ENCODE measurements at regions not wholly inside any gene's neighbourhood (a gene's known extent, or its start where the extent isn't known, plus 50 kb on each side); places are given as distances from the start of the nearest gene placed in this dataset.
"Not testable (repeated sequence)": the region's sequence is repeated elsewhere in the genome, so short reads cannot be mapped to it uniquely, and the experiment has no call there.

DNA sequence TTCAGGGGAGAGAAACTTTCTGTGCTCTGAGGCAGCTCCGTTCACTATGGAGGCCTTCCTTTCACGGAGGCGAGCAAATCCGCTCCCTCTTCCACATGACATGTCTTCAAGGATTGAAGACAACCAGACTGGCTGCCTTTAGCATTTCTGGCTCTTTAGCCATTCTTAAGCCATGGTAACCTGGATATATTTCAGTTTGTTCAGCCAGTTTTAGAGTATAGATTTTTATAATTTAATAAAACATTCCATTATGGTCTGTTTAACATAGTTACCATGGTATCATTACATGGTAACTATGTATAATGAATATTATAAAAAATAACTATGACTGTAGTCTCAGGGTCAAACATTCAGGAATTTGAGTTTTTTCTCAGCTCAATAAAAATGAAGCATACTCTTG lies 54.2 kb upstream of the NFIA start:
- no peak for DNase-seq (ENCODE audit: low spot score)

DNA sequence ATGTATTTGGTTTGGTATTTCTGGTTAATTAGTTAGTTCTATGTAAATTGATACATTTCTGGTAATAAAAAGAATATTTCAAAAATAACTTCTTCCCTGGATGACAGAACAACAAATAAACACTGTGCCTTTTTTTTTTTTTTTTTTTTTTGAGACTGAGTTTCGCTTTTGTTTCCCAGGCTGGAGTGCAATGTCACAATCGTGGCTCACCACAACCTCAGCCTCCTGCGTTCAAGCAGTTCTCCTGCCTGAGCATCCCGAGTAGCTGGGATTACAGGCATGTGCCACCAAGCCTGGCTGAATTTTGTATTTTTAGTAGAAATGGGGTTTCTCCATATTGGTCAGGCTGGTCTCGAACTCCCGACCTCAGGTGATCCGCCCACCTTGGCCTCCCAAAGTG lies 64.3 kb upstream of the NFIA start:
- DNase-seq (ENCODE audit: low spot score) = not testable (repeated sequence)

DNA sequence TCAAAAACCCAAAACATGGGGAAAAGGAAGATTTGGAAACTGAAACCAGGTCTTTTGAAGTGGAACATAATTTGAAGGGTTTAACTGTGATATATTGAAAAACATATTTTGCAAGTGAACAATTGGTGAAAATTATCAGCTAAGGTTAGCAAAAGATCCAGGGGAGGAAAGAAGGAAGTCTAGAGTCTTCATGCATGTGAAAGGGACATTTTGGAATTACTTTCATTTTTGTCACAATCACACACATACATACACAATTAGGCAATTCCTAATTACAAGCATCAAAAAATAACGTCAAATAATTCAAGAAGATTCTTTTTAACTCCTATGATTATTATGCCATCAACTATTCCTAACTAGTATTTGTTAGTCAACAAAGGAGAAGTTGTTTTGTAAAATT lies 64.7 kb upstream of the NFIA start:
- no peak for DNase-seq (ENCODE audit: low spot score)

DNA sequence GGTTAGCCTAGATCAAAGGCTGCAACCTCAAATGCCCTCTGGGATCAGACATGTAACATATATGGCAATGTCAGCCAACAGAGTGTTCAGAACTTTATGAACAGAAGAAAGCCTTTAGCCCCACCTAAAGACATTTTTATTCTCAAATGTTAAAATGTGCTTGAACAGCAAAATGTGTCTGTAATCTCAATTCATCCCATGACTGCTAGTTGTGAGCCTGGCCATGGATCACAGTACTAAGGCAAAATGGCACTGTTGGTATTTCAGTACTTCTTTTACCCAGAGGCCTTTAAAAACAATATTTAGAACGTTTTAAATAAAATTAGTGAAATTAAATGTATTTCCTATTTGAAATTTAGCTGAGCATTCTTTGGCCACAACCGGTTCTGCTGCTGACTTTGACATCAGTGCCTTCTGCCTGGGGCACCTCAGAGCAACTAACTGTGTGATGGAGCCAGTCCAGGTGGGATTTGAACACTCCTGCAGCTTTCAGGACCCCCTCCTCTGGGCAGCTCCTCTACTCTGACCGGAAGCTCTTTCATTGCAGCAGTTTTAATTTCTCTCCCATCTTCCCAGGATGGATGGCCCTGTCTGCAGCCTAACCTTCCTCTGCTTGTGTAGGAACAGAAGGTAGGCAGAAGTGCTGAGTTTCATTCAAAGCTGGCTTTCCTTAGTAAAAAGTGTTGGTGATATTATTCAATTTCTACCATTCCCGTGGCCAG lies 68.3 kb upstream of the NFIA start:
- no peak for DNase-seq (ENCODE audit: low spot score)

DNA sequence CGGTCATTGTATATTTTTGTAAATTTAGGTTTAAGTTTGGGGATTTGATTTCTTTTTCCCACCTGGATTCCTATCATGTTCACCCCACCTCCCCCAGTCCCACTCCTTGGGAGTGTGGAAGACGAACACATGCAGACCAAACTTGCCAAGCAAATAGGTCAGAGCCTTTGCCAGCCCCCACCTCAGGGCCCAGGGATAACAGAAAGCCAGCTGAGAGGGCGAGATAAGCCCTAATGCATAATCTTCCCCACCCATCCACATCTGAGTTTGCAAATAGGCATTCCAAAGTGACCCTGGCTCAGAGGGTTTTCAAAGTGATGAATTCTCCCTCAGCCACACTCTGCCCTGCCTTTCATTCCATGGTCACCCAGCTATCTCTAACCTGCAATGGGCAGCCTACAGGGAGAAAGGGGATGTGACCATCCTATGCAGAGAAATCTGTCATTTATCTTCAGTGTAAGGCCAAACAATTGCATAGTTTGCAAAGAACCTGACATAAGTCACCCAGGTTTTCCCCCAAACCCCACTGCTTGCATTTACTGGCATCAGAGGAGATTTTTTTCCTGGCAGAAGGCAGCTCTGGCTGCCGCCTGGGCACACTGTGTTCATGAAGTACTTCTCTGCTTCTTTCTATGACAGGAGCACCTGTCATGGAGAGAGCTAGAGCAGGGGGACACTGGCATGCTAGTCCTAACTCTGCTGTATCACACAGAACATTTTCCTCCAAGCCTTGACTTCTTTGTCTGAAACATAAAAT lies 69.0 kb upstream of the NFIA start:
- DNase-seq (ENCODE audit: low spot score) = no peak

DNA sequence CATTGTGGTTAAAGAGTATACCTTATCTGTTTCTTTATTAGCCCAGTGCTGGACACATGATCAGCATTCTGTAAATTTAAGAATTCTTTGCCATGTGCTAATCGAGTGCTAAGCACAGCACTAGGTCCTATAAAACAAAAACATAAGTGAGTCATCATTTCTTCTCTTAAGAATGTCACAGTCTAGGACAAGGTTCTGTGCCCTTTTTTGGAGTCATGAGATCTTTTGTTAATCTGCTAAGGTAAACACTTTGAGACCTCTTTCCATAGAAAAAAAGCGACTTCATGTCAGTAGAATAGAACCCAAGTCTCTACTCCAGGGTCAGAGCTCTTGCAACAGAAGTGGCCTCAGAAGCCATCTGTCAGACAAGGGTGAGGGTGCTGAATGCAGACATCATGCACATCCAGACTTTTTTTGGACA lies 70.0 kb upstream of the NFIA start:
- DNase-seq (ENCODE audit: low spot score) = no peak

DNA sequence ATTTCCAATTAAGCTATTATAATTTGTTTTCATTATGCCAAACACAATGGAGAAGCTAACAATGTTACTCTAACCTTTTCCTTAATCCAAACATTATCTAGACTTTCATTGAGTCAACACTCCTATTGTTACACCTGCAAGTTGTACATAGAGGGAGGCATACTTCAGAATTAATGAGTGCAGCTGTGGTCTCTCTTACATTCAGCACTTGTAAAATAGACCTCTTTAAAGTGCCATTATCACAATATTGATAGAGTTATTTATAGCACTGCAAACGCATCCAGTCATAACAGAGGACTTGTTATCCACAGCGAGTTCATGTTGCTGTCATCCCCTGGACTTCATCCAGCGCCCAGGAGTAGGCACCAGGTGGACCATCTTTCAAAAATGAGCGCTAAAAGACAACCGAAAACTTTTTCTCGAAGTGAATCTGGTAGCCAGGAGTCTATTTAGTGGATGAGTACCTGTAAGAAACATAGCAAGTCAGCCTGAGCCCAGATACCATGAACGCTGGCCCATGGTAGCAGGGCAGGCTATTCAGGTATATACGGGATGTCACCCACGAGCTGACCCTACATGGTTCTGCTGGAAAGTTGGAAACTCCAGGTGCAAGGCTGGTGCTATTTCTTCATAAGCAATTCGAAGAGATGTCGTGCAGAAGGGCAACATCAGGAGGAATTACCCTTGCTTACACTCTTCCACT lies 70.6 kb upstream of the NFIA start:
- DNase-seq (ENCODE audit: low spot score) = no peak

DNA sequence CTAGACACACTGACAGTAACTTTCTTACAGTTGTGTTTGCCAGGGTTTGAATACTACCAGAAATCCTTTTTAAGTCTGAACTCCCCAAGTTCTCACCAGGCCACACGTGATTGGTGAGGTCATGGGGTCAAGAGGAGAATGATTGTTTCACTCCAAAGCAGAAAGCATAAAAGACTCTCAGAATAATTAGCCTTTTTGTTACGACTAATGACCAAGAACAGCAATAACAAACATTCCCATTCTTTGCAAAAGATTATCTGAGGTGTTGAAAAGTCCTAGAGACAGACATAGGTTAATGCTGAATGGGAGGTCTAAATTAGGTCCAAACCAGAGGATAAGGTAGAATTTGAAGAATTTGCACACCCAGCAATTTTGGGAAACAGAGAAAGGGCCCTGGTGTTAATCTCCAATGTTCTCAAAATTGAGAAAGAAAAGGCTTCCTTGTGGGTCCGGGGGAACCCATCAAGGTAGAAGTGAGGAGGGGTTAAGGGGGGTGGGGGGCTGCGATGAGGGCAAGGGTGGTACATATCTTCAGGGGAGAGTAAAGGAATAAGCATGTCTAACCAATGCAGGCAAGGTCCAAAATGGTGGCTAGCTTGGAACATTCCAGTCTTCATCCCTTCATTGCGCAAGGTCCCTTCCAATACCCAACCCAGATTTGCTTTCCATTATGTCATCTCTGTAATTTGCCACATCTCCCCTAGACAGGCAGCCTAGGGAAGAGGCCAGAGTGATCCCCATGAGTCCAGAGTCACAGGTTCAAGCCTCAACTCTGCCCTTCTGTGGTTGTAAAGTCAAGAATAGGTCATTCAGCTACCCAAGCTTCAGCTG lies 74.6 kb upstream of the NFIA start:
- no peak for DNase-seq (ENCODE audit: low spot score)

DNA sequence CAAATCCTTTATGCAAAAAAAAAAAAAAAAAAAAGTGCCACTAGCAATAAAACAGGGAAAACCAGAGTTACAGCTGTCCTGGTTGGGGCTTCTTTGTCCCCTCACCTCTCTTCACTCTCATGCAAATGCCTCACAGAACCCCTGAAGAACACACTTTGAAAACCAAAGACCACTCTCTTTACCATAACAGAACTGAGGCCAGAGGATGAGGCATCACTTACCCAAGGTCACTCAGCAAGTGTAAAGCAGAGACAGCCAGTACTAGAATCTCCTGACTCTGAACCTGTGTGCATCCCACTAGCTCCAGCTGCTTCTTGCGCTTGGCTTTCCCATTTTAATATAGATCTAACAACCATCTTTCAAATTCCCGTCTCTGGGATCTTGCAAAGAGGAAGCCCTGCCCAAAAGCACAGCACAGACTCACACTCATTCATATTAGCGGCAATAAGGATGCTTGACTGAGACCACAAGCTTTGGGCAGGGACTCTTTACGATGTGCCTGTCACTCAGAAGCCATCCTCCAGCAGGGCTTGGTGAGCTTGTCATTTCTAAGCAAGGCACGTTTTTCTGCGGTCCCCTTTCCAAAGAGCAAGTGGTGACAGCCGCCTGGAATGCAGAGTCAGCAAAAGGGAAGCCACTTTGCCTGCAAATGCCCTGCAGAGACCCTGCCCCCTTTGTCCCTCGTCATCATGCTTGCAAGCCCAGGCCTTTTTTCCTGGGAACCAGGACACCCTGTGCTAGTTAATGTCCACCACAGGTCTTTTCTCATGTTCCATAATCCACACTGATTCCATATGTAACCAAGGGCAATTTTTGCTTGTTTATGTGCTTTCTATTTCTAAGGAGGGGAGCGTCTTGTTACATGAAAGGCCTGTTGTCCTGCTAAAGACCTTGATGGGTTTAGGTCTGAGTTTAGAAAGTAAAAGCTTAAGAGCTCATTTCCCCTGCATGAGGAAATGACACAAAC lies 76.5 kb upstream of the NFIA start:
- DNase-seq (ENCODE audit: low spot score) = no peak

DNA sequence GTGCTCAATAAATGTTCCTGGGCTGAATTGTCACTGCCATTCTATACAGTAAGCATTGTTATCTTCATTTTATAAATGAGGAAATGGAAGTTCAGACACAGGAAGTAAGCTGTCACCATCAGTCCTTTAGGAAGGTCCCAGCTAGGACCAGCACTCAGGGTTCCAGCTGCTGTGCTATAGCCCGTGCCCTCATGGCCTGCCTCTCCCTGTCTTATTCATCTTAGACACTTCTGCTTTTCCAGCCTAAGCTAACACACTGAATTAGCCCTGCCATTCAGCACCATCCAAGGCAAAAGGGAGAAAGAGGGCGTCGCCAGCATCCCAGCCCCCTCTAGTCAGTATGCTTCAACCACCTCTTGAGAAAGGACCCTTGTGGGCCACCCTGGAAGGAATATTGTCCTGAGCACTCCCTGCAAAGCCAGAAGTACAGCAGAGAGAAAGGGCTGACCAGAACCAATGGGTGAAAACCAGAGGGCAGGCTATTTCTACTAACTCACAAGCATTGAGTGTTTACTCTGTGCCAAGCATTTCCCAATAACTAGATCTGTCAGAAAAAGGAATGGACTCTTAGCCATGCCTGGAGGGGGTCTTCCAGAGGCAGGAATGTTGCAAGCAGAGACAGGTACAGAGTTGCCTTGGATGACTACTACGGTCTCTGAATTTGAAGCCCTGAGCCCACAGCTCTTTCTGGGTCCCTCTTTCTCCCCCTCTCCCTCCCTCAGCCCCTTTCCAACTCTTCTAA lies 77.9 kb upstream of the NFIA start:
- no peak for DNase-seq (ENCODE audit: low spot score)

DNA sequence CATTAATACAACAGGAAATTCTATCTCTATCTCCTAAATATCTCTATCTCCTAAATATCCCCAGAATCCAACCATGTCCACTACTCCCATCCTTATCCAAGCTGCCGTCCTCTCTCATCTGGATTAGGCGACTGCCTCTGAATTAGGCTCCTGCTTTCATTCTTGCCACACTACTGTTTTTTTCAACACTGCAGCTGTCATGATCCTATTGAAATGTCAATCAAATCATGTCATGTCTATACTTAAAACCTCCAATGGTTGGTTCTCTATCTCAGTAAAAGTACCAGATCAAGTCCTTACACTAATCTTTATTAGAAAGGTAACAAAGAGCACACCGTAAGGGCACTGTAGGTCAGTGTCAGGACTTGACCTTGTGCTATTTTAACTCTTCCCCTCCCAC lies 82.0 kb upstream of the NFIA start:
- no peak for DNase-seq (ENCODE audit: low spot score)

DNA sequence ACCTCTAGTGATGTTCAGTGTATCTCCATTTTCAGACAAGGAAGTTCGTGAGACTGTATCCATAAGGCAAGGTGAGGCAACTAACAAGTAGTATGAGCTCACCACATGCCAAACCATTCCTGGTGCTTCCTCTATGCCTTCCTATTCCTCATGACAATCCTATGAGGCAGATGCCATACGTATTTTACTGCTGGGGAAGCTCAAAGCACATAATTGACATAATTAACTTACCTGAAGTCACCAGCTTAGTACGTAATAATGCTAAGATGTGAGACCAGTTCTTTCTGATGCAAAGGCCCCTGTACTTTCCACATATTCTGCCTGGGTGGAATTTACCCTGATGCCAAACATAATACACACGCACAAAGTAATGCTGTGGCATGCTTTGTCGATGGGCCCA lies 83.6 kb upstream of the NFIA start:
- DNase-seq (ENCODE audit: low spot score) = no peak

DNA sequence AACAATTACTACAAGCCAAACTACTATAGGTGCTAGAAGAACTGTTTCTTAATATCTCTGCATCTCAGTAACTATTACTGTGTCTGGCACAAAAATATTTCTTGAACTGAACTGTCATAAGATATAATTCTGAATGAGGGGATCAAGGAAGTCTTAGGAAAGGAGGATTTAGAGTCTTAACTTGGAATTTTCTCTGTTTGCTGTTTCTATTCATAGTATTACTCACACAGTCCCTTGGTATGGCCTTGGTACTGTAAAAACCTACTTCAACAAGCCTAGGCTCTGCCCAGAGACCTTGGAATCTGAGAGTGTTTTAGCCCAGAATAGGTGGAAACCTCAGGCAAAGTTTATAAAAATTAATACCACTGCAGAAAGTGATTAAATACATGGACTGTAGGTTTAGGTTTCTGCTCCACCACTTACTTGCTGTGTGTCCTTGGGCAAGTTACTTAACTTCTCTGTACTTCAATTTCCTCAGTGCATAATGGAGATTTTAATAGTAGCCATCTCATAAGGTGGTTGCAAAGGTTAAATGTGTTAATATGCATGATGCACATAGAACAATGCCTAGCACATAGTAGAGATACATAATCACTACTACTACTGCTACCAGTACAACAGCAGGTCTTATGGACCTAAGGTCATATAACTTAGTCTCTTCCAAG lies 87.4 kb upstream of the NFIA start:
- no peak for DNase-seq (ENCODE audit: low spot score)

DNA sequence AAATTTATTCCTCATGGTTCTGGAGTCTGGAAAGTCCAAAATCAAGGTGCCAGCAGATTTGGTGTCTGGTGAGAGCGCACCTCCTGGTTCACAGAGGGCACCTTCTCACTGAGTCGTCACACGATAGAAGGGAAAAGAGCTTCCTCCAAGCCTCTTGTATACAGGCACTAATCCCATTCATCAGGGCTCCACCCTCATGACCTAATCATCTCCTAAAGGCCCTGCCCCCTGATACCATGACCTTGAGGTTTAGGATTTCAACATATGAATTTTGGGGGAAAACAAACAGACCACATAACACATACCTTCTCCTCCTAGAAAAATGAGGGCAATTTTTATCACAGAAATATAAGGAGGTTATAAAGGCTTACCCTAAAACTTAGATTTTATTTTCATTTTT lies 88.0 kb upstream of the NFIA start:
- DNase-seq (ENCODE audit: low spot score) = no peak

DNA sequence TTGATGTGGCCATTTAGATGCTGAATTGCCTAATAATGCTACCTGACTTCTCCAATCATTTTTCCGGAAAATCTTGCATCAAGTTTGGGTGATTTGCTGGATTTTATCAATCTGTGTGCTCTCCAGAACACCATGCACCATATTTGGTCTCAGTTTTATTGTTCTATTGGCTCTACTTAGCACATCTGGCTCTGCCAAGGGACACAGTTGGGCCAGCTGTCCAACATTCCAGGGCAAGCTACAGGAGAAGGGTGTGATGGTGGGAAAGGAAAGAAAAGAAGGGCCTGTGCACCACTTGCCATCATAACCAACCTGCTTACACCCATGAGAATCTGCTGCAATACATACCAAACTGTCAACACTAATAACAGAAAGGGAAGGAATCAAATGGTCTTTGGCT lies 90.2 kb upstream of the NFIA start:
- no peak for DNase-seq (ENCODE audit: low spot score)

DNA sequence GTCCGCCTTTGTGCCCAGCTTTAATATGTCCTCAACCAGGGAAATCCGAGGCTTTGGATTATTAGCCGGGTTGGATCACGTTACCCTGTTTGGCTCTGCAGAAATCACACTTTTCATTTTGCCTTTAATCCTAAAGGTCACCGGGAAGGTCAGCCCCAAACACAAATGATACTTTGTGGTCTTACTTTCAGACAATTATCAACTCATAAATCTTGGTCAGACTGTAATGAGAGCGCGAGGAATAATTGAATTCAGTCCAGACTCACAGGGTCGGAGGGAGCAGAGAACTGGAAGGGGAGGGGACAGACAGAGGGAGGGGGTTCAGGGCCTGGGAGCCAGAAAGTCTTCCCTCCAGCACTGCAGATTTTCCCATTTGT lies 91.7 kb upstream of the NFIA start:
- no peak for DNase-seq (ENCODE audit: low spot score)

DNA sequence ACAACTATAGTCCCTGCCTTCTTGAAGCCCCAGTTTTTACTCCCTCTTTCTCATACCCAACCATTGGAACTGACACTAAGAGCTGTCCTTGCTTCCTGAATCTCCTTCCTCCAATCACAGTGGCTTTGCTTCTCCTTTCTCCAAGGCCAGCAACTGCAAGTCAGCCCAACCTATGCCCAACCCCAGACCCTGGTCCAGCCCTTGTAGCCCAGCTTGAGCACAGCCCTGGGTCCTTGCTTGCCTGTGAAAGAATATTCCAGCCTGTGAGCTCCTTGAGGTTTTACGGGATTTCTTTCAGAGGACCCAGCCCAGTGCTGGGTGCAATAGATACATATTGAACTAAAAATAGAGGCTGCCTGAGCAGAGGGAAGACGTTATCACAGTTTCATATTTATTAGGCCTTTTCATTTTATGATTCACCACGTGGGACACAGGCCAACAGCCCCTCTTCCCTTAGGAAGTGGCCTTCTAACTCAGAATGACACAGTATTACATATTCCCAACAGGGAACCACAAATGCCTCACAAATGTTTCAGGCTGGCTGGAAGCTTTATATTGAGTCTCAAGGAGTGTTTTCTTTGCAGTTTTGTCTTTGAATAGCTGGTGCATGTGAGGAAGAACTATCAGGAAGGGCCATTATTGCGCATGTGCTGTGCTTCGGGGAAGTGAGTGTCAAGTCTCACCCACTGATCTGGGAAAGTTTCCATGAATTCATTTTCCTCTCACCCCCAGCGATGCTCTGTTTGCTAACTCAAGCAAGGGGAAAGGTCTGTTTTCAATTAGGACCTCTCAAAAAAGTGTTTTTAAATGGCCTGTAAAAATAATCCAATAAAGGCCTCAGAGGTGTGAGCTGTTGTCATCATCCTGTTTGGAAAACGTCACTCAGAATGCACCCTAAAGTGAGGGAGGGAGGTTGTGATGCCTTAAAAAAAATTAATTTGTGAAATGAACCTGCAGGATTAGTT lies 92.3 kb upstream of the NFIA start:
- DNase-seq (ENCODE audit: low spot score) = peak; percentile 44

DNA sequence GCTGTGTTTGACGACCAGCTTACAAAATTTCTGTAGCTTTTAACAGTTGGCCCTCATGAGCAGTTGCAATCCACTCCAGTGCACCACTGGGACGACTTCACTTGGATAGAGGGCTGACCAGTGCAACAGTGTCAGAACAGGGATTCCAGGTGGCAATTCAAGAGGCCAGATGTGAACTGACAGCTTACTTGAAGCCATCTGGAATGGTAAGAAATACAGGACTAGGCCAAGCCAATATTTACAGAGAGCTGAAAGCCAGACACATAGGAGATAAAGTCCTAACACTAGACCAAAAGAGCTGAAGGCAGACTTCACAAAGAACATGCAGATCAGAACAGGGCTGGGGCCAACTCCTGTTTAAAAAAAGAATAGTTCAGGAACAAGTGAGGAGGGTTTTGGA lies 93.5 kb upstream of the NFIA start:
- no peak for DNase-seq (ENCODE audit: low spot score)

DNA sequence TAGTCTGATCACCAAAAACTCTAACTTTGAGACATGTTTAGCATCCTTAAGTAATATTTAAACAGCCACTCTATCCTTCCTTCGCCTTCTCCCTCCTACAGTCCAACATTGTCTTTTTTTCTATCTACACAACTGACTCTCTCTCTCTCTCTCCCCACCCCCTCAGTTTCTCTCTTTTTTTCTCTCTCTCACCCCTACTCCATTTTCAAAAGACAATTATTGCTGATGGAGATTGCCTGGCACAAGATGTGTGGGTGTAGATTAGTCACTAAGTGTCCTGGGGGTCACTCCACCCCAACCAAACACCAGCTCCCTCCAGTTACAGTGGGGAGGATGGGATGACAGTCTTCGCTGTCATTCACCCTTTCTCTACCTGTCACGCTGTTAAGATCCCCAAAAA lies 94.5 kb upstream of the NFIA start:
- DNase-seq (ENCODE audit: low spot score) = no peak

Measured in AG08396 (cell line).